KMS-11 (cell line): ENCODE measurements at regions not wholly inside any gene's neighbourhood (a gene's known extent, or its start where the extent isn't known, plus 50 kb on each side); places are given as distances from the start of the nearest gene placed in this dataset.

Source experiments
- H2AFZ ChIP-seq: fragments of 200-600 bp; sonication (generic); 2 replicates; pipeline ENCODE4 v1.6.1; 2016; ENCODE audit warnings: antibody characterized with exemption, mixed run types, low read depth
- H3K27ac ChIP-seq: fragments of 200-600 bp; sonication (generic); 2 replicates; pipeline ENCODE4 v1.6.1; 2016; ENCODE audit warnings: mild to moderate bottlenecking, mixed run types
- H3K27me3 ChIP-seq: fragments of 200-600 bp; sonication (generic); 2 replicates; pipeline ENCODE4 v1.6.1; 2017; ENCODE audit warnings: mild to moderate bottlenecking, low read depth, mixed run types, moderate library complexity; ENCODE audit not compliant: insufficient read depth
- H3K36me3 ChIP-seq: fragments of 200-600 bp; sonication (generic); 2 replicates; pipeline ENCODE4 v1.6.1; 2017; ENCODE audit warnings: mild to moderate bottlenecking, mixed run types; ENCODE audit not compliant: insufficient read depth
- H3K4me1 ChIP-seq: fragments of 200-600 bp; sonication (generic); 2 replicates; pipeline ENCODE4 v1.6.1; 2016; ENCODE audit warnings: mild to moderate bottlenecking, low read depth, mixed run types; ENCODE audit not compliant: poor library complexity, severe bottlenecking
- H3K4me2 ChIP-seq: fragments of 200-600 bp; sonication (generic); 2 replicates; pipeline ENCODE4 v1.7.0; 2016; ENCODE audit warnings: mild to moderate bottlenecking, mixed run types
- H3K4me3 ChIP-seq: fragments of 200-600 bp; sonication (generic); IDR thresholded peaks from 2 replicates; pipeline ENCODE4 v1.6.1; 2017; ENCODE audit warnings: low read depth, low read length, mixed read lengths; ENCODE audit not compliant: insufficient read depth
- H3K79me2 ChIP-seq: fragments of 200-600 bp; sonication (generic); 2 replicates; pipeline ENCODE4 v1.6.1; 2016; ENCODE audit warnings: low read depth, mixed run types; ENCODE audit not compliant: insufficient read depth
- H3K9ac ChIP-seq: fragments of 200-600 bp; sonication (generic); 2 replicates; pipeline ENCODE4 v1.6.1; 2016; ENCODE audit warnings: mild to moderate bottlenecking, mixed run types
- H4K20me1 ChIP-seq: fragments of 200-600 bp; sonication (generic); 2 replicates; pipeline ENCODE4 v1.6.1; 2016; ENCODE audit warnings: mild to moderate bottlenecking, mixed run types; ENCODE audit not compliant: insufficient read depth
- CTCF ChIP-seq: fragments of 200-600 bp; sonication (generic); conservative IDR thresholded peaks from 2 replicates; pipeline ENCODE4 v1.6.1; 2017; ENCODE audit warnings: low read depth, mild to moderate bottlenecking, antibody characterized with exemption, low read length, moderate library complexity, mixed read lengths

- no peak overlapping the region for H3K27ac ChIP-seq
- H3K27me3 ChIP-seq = no peaks in the 10 kb centered on the region
- no peaks in the 10 kb centered on the region for H4K20me1 ChIP-seq
- peak overlapping the region; percentile 37; the same call in 1 of the 2 replicates for H3K4me2 ChIP-seq
- no peak overlapping the region for H3K9ac ChIP-seq
- no peak overlapping the region for H2AFZ ChIP-seq
- peaks cover 83% of the 10 kb centered on the region for H3K4me1 ChIP-seq
- TF ChIP-seq CTCF = no peak
- no peaks in the 10 kb centered on the region for H3K36me3 ChIP-seq
- no peak overlapping the region for H3K4me3 ChIP-seq
- H3K79me2 ChIP-seq = no peaks in the 10 kb centered on the region
Observed at GRCh38 chr5:32501071-32502002, 56.8 kb upstream of the ZFR start.

- H3K27me3 ChIP-seq = no peaks in the 10 kb centered on the region
- peak overlapping the region; percentile 32; the same call in 1 of the 2 replicates for H3K27ac ChIP-seq
- H3K36me3 ChIP-seq = no peaks in the 10 kb centered on the region
- no peak overlapping the region for H3K9ac ChIP-seq
- no peak overlapping the region for H3K4me3 ChIP-seq
- TF ChIP-seq CTCF = no peak
- peak overlapping the region; percentile 43 for H3K4me2 ChIP-seq
- peaks cover 72% of the 10 kb centered on the region for H3K4me1 ChIP-seq
- no peaks in the 10 kb centered on the region for H4K20me1 ChIP-seq
- H3K79me2 ChIP-seq = no peaks in the 10 kb centered on the region
- no peak overlapping the region for H2AFZ ChIP-seq
Observed at GRCh38 chr5:32500181-32500580, 55.6 kb upstream of the ZFR start.

DNA sequence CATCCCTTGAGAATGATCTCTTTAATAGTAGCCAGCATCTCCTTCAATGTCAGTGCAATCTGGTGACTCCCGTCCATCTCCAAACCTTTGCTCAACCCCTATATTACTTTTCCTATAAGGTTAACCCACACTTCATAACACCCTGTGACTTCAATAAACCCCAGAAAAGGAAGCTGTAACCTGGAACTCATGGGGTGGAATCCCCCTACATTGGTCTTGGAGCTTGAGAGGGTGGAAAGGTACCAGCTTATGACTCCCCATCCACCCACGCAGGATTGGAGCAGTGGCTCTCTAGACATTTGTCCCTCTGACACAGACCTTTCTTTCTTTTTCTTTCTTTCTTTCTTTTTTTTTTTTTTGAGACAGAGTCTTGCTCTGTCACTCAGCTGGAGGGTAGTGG is 54.7 kb upstream of the ZFR start:
- Histone ChIP-seq H3K36me3 (no peaks in the 10 kb centered on the region), H3K27me3 (no peaks in the 10 kb centered on the region), H3K9ac (no peak overlapping the region), H3K27ac (peak overlapping the region; percentile 32; the same call in 1 of the 2 replicates), H3K4me2 (peak overlapping the region; percentile 43; the same call in 1 of the 2 replicates), H3K4me3 (no peak overlapping the region), H2AFZ (peak overlapping the region; percentile 5; the same call in 1 of the 2 replicates), H3K4me1 (peaks cover 63% of the 10 kb centered on the region), H3K79me2 (no peaks in the 10 kb centered on the region), H4K20me1 (no peaks in the 10 kb centered on the region)
- TF ChIP-seq CTCF = no peak

- H3K27ac ChIP-seq = peak overlapping the region; percentile 32; the same call in 1 of the 2 replicates
- peaks cover 55% of the 10 kb centered on the region for H3K4me1 ChIP-seq
- no peaks in the 10 kb centered on the region for H4K20me1 ChIP-seq
Observed at GRCh38 chr5:32498484-32498883, 53.9 kb upstream of the ZFR start.

More at GRCh38 chr5:32498484-32498883, 53.9 kb upstream of the ZFR start:
- Histone ChIP-seq H3K4me3 (no peak overlapping the region), H3K36me3 (no peaks in the 10 kb centered on the region), H3K9ac (no peak overlapping the region), H3K4me2 (peak overlapping the region; percentile 43; the same call in 1 of the 2 replicates), H2AFZ (no peak overlapping the region), H3K79me2 (no peaks in the 10 kb centered on the region), H3K27me3 (no peaks in the 10 kb centered on the region)
- no peak for TF ChIP-seq CTCF
